ENCODE measurements at regions not wholly inside any gene's neighbourhood (a gene's known extent, or its start where the extent isn't known, plus 50 kb on each side); places are given as distances from the start of the nearest gene placed in this dataset.

- DNase-seq = no peak
Measured at GRCh38 chr11:119488256-119488995, 65.5 kb upstream of the THY1 start.

GRCh38 chr11:119486691-119487259 lies 63.8 kb upstream of the THY1 start:
- no peak for DNase-seq

- no peak for DNase-seq
Measured at GRCh38 chr11:119486016-119486415, 63.0 kb upstream of the THY1 start.

- no peak for DNase-seq
Measured at GRCh38 chr11:119484741-119485605, 62.0 kb upstream of the THY1 start.

- no peak for DNase-seq
Measured at GRCh38 chr11:119483881-119484371, 61.0 kb upstream of the THY1 start.

GRCh38 chr11:119483341-119483880 lies 60.4 kb upstream of the THY1 start:
- DNase-seq = no peak

- no peak for DNase-seq
Measured at GRCh38 chr11:119482521-119483011, 59.6 kb upstream of the THY1 start.

- no peak for DNase-seq
Measured at GRCh38 chr11:119481667-119482400, 58.9 kb upstream of the THY1 start.

GRCh38 chr11:119481021-119481666 lies 58.2 kb upstream of the THY1 start:
- DNase-seq = peak; percentile 99

GRCh38 chr11:119480380-119481020 lies 57.5 kb upstream of the THY1 start:
- no peak for DNase-seq

- DNase-seq = peak; percentile 72
Measured at GRCh38 chr11:119479685-119480275, 56.8 kb upstream of the THY1 start.

- DNase-seq = no peak
Measured at GRCh38 chr11:119478711-119479285, 55.8 kb upstream of the THY1 start.

GRCh38 chr11:119476666-119477331 lies 53.8 kb upstream of the THY1 start:
- DNase-seq = no peak

- DNase-seq = no peak
Measured at GRCh38 chr11:119476038-119476437, 53.1 kb upstream of the THY1 start.

GRCh38 chr11:119474682-119475596 lies 52.0 kb upstream of the THY1 start:
- DNase-seq = peak; percentile 69

GRCh38 chr11:119473901-119474681 lies 51.1 kb upstream of the THY1 start:
- no peak for DNase-seq

- DNase-seq = no peak
Measured at GRCh38 chr11:119473226-119473625, 50.3 kb upstream of the THY1 start.

GRCh38 chr11:119472856-119473222 lies 49.9 kb upstream of the THY1 start:
- DNase-seq = no peak

All from fibroblast of skin of right biceps (primary cell).